ENCODE measurements at regions not wholly inside any gene's neighbourhood (a gene's known extent, or its start where the extent isn't known, plus 50 kb on each side); places are given as distances from the start of the nearest gene placed in this dataset.

DNA sequence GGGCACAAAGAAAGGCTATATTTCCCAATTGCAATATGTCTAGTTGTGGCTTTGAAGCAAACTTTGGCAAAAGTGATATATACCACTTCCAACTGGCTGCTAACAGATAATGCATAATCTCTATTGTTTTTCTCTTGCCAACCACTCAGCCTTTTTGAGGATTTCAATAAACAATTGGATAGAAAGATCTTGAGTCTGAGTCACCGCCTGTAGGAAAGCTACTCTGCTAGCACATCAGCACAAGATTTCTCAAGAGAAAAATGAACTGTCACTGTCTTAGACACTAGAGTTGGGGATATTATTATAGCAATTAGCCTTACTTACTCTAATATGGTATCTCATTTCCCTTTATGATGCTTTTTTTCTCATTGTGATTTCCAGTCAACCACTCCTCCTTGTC is 119.7 kb downstream of the SST start:
- no peak for DNase-seq
- Mint-ChIP-seq H3K27ac (ENCODE audit: unreplicated experiment) (no peak overlapping the region), H3K36me3 (ENCODE audit: unreplicated experiment) (no peaks in the 10 kb centered on the region), H3K9me3 (ENCODE audit: unreplicated experiment) (no peaks in the 10 kb centered on the region), H3K4me3 (ENCODE audit: unreplicated experiment) (no peak overlapping the region), H3K27me3 (ENCODE audit: unreplicated experiment) (peaks cover 1% of the 10 kb centered on the region), H3K4me1 (ENCODE audit: low read depth, unreplicated experiment) (no peaks in the 10 kb centered on the region)
- TF ChIP-seq, protein P1, sequence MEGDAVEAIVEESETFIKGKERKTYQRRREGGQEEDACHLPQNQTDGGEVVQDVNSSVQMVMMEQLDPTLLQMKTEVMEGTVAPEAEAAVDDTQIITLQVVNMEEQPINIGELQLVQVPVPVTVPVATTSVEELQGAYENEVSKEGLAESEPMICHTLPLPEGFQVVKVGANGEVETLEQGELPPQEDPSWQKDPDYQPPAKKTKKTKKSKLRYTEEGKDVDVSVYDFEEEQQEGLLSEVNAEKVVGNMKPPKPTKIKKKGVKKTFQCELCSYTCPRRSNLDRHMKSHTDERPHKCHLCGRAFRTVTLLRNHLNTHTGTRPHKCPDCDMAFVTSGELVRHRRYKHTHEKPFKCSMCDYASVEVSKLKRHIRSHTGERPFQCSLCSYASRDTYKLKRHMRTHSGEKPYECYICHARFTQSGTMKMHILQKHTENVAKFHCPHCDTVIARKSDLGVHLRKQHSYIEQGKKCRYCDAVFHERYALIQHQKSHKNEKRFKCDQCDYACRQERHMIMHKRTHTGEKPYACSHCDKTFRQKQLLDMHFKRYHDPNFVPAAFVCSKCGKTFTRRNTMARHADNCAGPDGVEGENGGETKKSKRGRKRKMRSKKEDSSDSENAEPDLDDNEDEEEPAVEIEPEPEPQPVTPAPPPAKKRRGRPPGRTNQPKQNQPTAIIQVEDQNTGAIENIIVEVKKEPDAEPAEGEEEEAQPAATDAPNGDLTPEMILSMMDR (IDR thresholded peaks at IDR 0.05; ENCODE audit: partially characterized antibody, unreplicated experiment) = no peak

DNA sequence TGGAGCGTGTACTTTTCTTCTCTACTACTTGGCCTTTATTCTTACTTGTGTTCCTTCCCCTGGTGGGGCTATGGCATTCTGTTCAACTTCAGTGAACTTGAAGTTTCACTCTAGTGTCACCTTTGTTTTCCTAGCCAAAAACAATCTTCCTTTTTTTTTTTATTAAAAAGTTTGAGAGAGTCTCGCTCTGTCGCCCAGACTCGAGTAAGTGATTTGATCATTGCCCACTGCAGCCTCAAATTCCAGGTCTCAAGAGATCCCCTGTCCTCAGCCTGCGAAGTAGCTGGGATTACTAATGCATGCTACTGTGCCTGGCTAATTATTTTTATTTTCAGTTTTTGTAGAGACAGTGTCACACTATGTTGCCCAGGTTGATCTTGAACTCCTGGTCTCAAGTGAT is 124.8 kb downstream of the SST start:
- TF ChIP-seq, protein P1 (IDR thresholded peaks at IDR 0.05; ENCODE audit: partially characterized antibody, unreplicated experiment) = no peak
- no peak overlapping the region for H3K4me3 Mint-ChIP-seq (ENCODE audit: unreplicated experiment)
- H3K9me3 Mint-ChIP-seq (ENCODE audit: unreplicated experiment) = no peaks in the 10 kb centered on the region
- no peak overlapping the region for H3K27ac Mint-ChIP-seq (ENCODE audit: unreplicated experiment)
- no peak for DNase-seq
- no peaks in the 10 kb centered on the region for H3K27me3 Mint-ChIP-seq (ENCODE audit: unreplicated experiment)
- H3K36me3 Mint-ChIP-seq (ENCODE audit: unreplicated experiment) = no peaks in the 10 kb centered on the region
- H3K4me1 Mint-ChIP-seq (ENCODE audit: low read depth, unreplicated experiment) = no peaks in the 10 kb centered on the region

DNA sequence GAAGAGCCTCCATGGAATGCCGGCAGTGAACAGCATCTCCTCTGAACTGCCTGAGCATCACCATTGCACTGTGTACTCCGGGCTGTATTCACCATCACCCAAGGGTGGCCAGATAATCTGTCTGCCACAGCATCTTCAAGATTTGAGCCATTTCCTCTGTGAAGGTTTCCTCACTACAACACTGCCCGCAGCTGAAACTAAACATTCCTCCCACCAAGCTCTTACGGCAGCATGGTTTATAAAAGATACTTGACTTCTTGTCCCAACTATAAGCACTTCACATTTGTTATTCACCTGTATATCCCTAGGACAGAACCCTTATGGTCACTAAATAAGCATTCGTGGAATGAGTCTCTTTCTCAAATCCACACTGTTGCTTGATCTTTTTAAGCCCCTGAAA is 125.9 kb downstream of the SST start:
- no peak overlapping the region for H3K4me3 Mint-ChIP-seq (ENCODE audit: unreplicated experiment)
- H3K27ac Mint-ChIP-seq (ENCODE audit: unreplicated experiment) = no peak overlapping the region
- no peaks in the 10 kb centered on the region for H3K36me3 Mint-ChIP-seq (ENCODE audit: unreplicated experiment)
- TF ChIP-seq, protein P1 (IDR thresholded peaks at IDR 0.05; ENCODE audit: partially characterized antibody, unreplicated experiment) = no peak
- DNase-seq = no peak
- no peaks in the 10 kb centered on the region for H3K4me1 Mint-ChIP-seq (ENCODE audit: low read depth, unreplicated experiment)
- no peaks in the 10 kb centered on the region for H3K9me3 Mint-ChIP-seq (ENCODE audit: unreplicated experiment)
- H3K27me3 Mint-ChIP-seq (ENCODE audit: unreplicated experiment) = no peaks in the 10 kb centered on the region

DNA sequence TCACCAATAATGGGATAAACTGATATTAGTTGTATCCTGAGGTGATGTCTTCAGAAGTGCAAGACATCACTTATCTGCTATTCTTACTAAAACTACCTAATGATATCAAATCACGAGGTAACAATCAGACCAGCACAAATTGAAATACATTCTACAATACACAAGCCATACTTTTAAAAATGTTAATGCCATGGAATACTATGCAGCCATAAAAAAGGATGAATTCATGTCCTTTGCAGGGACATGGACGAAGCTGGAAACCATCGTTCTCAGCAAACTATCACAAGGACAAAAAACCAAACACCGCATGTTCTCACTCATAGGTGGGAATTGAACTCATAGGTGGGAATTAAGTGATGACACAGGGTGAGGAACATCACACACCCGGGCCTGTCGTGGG is 129.3 kb downstream of the SST start:
- no peak overlapping the region for H3K27ac Mint-ChIP-seq (ENCODE audit: unreplicated experiment)
- H3K36me3 Mint-ChIP-seq (ENCODE audit: unreplicated experiment) = no peaks in the 10 kb centered on the region
- TF ChIP-seq, protein P1 (IDR thresholded peaks at IDR 0.05; ENCODE audit: partially characterized antibody, unreplicated experiment) = no peak
- H3K9me3 Mint-ChIP-seq (ENCODE audit: unreplicated experiment) = no peaks in the 10 kb centered on the region
- no peaks in the 10 kb centered on the region for H3K4me1 Mint-ChIP-seq (ENCODE audit: low read depth, unreplicated experiment)
- H3K4me3 Mint-ChIP-seq (ENCODE audit: unreplicated experiment) = no peak overlapping the region
- DNase-seq = no peak
- no peaks in the 10 kb centered on the region for H3K27me3 Mint-ChIP-seq (ENCODE audit: unreplicated experiment)

DNA sequence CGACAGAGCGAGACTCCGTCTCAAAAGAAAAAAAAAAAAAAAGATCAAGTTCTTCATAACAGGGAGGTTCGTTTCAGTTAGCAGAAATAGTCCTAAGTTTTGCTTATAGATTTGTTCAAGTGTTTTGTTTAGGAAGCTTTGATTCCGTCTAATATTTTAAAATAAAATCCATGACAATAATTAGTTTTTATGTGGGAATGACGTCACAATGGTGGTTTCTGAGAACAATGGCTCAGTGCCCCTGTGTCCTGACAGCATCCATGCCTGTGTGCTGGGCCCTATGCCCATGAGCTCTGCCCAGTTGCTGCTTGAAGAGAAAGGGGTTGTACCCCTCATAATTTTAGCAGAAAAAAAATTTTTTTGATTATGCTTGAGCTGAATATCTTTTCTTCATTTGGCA is 134.0 kb downstream of the SST start:
- H3K27me3 Mint-ChIP-seq (ENCODE audit: unreplicated experiment) = no peaks in the 10 kb centered on the region
- H3K27ac Mint-ChIP-seq (ENCODE audit: unreplicated experiment) = no peak overlapping the region
- H3K9me3 Mint-ChIP-seq (ENCODE audit: unreplicated experiment) = peaks cover 2% of the 10 kb centered on the region
- no peak for DNase-seq
- TF ChIP-seq, protein P1 (IDR thresholded peaks at IDR 0.05; ENCODE audit: partially characterized antibody, unreplicated experiment) = no peak
- H3K4me3 Mint-ChIP-seq (ENCODE audit: unreplicated experiment) = no peak overlapping the region
- no peaks in the 10 kb centered on the region for H3K4me1 Mint-ChIP-seq (ENCODE audit: low read depth, unreplicated experiment)
- H3K36me3 Mint-ChIP-seq (ENCODE audit: unreplicated experiment) = no peaks in the 10 kb centered on the region
